ENCODE measurements at regions not wholly inside any gene's neighbourhood (a gene's known extent, or its start where the extent isn't known, plus 50 kb on each side); places are given as distances from the start of the nearest gene placed in this dataset.

DNA sequence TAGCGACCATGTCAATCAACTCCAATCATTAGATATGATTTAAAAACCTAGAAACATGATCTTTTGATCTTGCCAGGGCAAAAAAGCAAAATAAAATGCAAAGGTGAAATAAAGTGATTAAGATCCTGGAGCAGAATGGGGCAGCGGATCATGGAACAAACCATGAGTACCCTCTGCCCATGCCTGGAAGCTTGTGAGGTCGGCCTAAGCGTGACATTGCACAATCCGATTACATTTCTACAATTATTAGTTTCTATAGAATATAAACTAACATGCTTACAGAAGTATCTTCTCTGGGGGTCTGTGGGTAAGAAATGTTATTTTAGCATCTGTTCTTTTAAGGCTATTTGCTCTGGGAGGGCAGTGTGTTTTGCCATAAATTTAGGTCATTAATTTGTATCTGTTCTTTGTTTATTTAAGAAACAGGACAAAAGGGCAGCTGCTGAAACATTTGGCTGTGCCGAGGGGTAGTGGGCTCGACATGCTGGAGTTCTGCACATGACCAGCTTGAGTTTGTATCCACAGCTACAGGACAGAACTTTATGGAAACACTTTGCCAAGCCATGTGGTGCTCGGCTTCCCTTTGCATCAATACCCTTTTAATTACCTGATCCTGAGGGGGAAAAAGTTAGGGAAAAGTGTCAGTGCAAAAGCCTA is 55.9 kb downstream of the ZBTB18 start:
- no peak overlapping the region for H3K27ac ChIP-seq
- H3K4me3 ChIP-seq (IDR thresholded peaks at IDR 0.05; ENCODE audit: insufficient read depth, low read depth, low read length), result no peak overlapping the region
- H3K27me3 ChIP-seq (ENCODE audit: insufficient read depth, low read depth), result no peaks in the 10 kb centered on the region
- TF ChIP-seq, protein P1, sequence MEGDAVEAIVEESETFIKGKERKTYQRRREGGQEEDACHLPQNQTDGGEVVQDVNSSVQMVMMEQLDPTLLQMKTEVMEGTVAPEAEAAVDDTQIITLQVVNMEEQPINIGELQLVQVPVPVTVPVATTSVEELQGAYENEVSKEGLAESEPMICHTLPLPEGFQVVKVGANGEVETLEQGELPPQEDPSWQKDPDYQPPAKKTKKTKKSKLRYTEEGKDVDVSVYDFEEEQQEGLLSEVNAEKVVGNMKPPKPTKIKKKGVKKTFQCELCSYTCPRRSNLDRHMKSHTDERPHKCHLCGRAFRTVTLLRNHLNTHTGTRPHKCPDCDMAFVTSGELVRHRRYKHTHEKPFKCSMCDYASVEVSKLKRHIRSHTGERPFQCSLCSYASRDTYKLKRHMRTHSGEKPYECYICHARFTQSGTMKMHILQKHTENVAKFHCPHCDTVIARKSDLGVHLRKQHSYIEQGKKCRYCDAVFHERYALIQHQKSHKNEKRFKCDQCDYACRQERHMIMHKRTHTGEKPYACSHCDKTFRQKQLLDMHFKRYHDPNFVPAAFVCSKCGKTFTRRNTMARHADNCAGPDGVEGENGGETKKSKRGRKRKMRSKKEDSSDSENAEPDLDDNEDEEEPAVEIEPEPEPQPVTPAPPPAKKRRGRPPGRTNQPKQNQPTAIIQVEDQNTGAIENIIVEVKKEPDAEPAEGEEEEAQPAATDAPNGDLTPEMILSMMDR (conservative IDR thresholded peaks at IDR 0.05; ENCODE audit: low read depth, low read length), result no peak
- no peak overlapping the region for H2AFZ ChIP-seq (ENCODE audit: low read depth)
- no peak overlapping the region for H3K9ac ChIP-seq
- no peaks in the 10 kb centered on the region for H3K79me2 ChIP-seq (ENCODE audit: insufficient read depth, low read depth)
- no peak overlapping the region for H3K4me2 ChIP-seq
- no peaks in the 10 kb centered on the region for H3K4me1 ChIP-seq (ENCODE audit: low read depth, poor library complexity, severe bottlenecking)
- H3K36me3 ChIP-seq (ENCODE audit: insufficient read depth), result no peaks in the 10 kb centered on the region
- H4K20me1 ChIP-seq (ENCODE audit: insufficient read depth), result no peaks in the 10 kb centered on the region

DNA sequence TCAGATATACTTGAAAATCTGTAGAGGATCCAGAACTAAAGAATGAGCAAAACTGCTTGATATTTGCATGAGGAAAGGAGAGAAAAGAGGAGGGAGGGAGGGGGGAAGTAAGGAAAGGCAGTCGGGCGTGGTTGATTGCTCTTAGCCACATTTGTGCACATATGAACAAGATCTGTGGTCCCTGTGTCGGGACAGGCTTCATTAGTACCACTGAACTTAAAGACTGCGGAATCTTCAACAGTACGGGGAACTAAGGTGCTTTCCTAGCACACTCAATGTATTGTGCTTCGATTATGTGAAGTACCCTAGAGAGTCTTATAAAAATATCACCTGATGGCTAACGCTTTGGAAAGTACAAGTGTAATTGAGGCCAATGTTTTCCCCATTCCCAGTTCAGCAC is 59.9 kb downstream of the ZBTB18 start:
- Histone ChIP-seq H3K36me3 (ENCODE audit: insufficient read depth) (no peaks in the 10 kb centered on the region), H3K4me2 (no peak overlapping the region), H3K9ac (no peak overlapping the region), H3K79me2 (ENCODE audit: insufficient read depth, low read depth) (no peaks in the 10 kb centered on the region), H2AFZ (ENCODE audit: low read depth) (no peak overlapping the region), H3K27ac (no peak overlapping the region), H4K20me1 (ENCODE audit: insufficient read depth) (no peaks in the 10 kb centered on the region), H3K27me3 (ENCODE audit: insufficient read depth, low read depth) (no peaks in the 10 kb centered on the region), H3K4me3 (IDR thresholded peaks at IDR 0.05; ENCODE audit: insufficient read depth, low read depth, low read length) (no peak overlapping the region), H3K4me1 (ENCODE audit: low read depth, poor library complexity, severe bottlenecking) (no peaks in the 10 kb centered on the region)
- TF ChIP-seq, protein P1 (conservative IDR thresholded peaks at IDR 0.05; ENCODE audit: low read depth, low read length), result no peak

DNA sequence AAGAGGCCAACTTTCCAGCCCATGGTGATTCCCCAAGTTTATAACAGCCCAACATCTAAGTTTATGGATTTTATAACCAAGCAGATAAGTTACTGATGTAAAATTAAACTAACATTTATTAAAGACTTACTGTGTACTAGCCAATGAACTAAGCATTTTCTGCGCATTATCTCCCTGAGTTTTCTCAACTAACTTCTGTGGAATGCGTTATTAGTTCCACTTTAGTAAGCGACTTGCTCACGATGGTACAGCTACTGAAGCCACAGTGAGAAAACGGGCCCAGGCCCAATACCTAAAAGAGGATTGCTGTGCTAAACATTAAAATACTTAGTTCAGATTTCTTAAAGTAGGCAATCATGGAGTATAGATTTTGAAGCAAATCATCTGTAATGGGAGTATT is 61.0 kb downstream of the ZBTB18 start:
- no peaks in the 10 kb centered on the region for H3K4me1 ChIP-seq (ENCODE audit: low read depth, poor library complexity, severe bottlenecking)
- H4K20me1 ChIP-seq (ENCODE audit: insufficient read depth), result no peaks in the 10 kb centered on the region
- H3K79me2 ChIP-seq (ENCODE audit: insufficient read depth, low read depth), result no peaks in the 10 kb centered on the region
- no peaks in the 10 kb centered on the region for H3K27me3 ChIP-seq (ENCODE audit: insufficient read depth, low read depth)
- no peak overlapping the region for H3K9ac ChIP-seq
- no peak overlapping the region for H3K4me2 ChIP-seq
- no peak overlapping the region for H3K4me3 ChIP-seq (IDR thresholded peaks at IDR 0.05; ENCODE audit: insufficient read depth, low read depth, low read length)
- no peaks in the 10 kb centered on the region for H3K36me3 ChIP-seq (ENCODE audit: insufficient read depth)
- H2AFZ ChIP-seq (ENCODE audit: low read depth), result no peak overlapping the region
- TF ChIP-seq, protein P1 (conservative IDR thresholded peaks at IDR 0.05; ENCODE audit: low read depth, low read length), result no peak
- H3K27ac ChIP-seq, result no peak overlapping the region

DNA sequence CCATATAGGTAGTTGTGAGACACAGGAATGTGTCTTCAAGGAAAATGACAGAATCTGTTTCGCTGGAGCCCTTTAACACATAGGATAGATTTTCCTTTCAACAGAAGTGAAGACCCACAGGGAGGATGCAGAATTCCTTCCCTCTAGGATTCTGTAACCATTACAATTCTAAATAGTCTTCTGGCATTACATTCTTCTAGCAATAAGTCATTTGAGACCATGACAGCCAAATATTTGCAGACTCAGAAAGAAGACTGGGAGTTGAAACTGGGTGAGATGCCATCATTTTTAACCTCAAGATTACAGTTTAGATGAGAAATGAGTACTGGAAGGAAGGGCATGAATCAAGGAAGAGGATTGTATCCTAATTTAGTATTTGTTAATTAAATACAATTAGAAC is 61.6 kb downstream of the ZBTB18 start:
- Histone ChIP-seq H3K27me3 (ENCODE audit: insufficient read depth, low read depth) (no peaks in the 10 kb centered on the region), H3K9ac (no peak overlapping the region), H3K4me2 (no peak overlapping the region)

More for the DNA sequence above, 61.6 kb downstream of the ZBTB18 start:
- no peak overlapping the region for H2AFZ ChIP-seq (ENCODE audit: low read depth)
- no peaks in the 10 kb centered on the region for H3K36me3 ChIP-seq (ENCODE audit: insufficient read depth)
- H3K79me2 ChIP-seq (ENCODE audit: insufficient read depth, low read depth), result no peaks in the 10 kb centered on the region
- H3K4me1 ChIP-seq (ENCODE audit: low read depth, poor library complexity, severe bottlenecking), result no peaks in the 10 kb centered on the region
- TF ChIP-seq, protein P1 (conservative IDR thresholded peaks at IDR 0.05; ENCODE audit: low read depth, low read length), result no peak
- H3K27ac ChIP-seq, result no peak overlapping the region
- H4K20me1 ChIP-seq (ENCODE audit: insufficient read depth), result no peaks in the 10 kb centered on the region
- H3K4me3 ChIP-seq (IDR thresholded peaks at IDR 0.05; ENCODE audit: insufficient read depth, low read depth, low read length), result no peak overlapping the region
